GM12873 (cell line): ENCODE measurements at regions not wholly inside any gene's neighbourhood (a gene's known extent, or its start where the extent isn't known, plus 50 kb on each side); places are given as distances from the start of the nearest gene placed in this dataset.

ENCODE experiments used
- TF ChIP-seq, protein P1 (sequence below): IDR thresholded peaks from 2 replicates; pipeline ENCODE4 v1.5.1; 2012; ENCODE audit warnings: low read depth, mild to moderate bottlenecking, moderate library complexity, low read length, control low read depth; ENCODE audit not compliant: insufficient read depth; ENCODE audit errors: missing control alignments

DNA sequence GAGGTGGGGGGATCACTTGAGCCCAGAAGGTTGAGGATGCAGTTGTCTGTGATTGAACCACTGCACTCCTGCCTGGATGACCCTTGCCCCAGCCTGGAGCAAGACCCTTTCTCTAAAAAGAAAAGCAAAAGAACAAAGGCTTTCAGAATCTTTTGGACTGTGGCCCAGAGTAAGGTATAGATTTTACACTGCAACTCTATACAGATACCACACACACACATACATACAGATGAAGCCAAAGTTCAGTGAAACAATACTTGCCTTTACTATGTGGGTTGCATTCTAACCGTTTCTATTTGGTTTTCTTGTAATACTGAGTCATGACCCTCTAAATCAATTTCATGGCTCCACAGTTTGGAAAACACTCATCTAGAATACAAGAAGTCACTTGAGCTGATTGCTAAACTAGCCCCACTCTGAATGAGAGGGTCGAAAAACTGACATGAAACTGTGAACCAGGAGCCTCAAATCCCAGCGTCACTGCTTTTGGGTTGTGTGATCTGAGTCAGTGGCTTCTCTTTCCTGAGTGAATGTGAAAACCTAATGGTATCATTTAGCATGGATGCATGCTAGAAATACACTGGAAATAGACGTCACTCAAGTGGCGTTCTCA lies 756.1 kb downstream of the UQCRFS1 start:
- TF ChIP-seq, protein P1, sequence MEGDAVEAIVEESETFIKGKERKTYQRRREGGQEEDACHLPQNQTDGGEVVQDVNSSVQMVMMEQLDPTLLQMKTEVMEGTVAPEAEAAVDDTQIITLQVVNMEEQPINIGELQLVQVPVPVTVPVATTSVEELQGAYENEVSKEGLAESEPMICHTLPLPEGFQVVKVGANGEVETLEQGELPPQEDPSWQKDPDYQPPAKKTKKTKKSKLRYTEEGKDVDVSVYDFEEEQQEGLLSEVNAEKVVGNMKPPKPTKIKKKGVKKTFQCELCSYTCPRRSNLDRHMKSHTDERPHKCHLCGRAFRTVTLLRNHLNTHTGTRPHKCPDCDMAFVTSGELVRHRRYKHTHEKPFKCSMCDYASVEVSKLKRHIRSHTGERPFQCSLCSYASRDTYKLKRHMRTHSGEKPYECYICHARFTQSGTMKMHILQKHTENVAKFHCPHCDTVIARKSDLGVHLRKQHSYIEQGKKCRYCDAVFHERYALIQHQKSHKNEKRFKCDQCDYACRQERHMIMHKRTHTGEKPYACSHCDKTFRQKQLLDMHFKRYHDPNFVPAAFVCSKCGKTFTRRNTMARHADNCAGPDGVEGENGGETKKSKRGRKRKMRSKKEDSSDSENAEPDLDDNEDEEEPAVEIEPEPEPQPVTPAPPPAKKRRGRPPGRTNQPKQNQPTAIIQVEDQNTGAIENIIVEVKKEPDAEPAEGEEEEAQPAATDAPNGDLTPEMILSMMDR = no peak

DNA sequence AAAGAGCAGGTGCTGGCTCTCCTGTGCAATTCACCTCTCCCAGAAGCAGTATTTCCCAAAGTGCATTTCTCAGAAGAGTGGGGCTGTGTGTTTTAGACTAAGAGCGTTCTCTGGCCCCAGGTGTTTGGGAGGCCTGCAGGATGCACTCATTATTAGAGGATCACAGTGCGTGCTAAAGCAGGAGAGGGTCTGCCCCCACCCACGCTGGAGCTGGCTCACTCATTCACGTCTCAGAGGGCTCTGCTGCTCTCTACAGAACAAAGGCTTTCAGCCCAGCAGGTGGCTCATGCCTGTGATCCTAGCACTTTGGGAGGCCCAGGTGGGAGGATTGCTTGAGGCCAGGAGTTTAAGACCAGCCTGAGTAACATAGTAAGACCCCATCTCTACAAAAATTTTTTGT lies 756.7 kb downstream of the UQCRFS1 start:
- TF ChIP-seq, protein P1 = no peak

DNA sequence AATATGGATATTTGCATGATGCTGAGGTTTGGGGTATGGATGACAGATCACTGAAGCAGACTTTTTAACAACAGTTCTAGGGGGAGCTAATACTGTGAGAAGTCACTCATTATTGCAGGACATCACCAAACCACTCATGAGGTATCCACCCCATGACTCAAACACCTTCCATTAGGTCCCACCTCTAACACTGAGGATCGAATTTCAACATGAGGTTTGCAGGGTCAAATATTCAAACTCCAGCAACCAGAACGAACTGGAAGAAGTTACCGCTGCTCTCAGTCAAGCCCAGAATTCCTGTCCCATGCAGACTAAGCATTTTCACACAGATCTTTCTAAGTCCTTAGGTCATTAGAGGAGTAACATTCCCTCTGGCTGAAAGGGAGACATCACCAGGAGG lies 758.9 kb downstream of the UQCRFS1 start:
- TF ChIP-seq, protein P1 = no peak

DNA sequence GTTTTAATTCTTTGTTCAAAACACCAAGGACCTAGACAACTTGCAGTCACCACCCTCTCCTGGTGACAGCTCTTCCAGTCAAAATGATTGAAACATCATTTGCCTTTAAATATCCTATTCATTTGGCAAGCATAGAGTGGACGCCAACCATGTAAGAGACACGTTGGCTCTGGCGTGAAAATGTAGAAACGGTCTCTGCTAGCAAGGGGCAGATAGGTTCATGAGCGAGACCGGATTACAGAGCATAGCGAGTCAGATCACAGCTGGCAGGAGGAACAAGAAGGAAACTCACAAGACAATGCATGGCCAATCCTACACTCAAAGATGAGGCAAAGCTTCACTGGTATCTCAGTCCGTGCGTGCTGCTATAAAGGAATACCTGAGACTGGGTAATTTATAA lies 759.5 kb downstream of the UQCRFS1 start:
- TF ChIP-seq, protein P1 = no peak

DNA sequence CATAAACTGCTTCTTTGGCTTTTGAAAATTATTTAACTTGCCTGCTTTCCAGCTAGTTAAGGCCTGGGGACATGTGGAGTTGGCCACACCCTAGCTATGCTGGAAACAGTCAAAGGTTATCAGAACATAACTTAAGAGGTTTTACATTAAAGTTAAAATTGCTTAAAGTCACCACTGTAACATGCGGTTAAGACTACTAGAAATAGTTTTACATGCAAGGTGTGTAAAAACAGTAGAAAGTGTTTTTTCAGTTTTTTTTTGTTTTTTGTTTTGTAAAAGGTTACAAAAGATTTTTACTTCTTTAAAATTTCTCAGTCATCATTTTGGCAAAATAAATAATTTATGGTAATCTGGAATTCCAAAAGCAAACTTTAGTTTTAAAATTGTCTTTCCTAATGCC lies 763.1 kb downstream of the UQCRFS1 start:
- TF ChIP-seq, protein P1 = no peak

DNA sequence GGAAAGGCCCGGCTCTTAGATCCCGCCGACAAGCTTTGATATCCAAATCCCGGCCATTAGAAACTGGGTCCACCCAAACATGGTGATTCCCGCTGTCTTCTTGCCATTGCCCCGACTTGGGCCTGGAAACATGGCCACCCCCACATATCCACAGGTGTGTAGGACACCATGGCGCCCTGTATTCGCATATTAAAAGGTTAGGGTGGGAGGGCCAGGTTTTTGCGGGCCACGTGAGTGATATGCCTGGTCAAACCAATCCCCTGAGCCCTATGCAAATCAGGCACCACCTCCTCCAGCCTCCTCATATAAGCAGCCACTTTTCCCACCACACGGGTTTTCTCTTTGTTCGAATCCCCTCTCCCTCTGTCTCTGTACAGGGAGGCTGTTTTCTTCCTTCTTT lies 766.4 kb downstream of the UQCRFS1 start:
- TF ChIP-seq, protein P1 = no peak

DNA sequence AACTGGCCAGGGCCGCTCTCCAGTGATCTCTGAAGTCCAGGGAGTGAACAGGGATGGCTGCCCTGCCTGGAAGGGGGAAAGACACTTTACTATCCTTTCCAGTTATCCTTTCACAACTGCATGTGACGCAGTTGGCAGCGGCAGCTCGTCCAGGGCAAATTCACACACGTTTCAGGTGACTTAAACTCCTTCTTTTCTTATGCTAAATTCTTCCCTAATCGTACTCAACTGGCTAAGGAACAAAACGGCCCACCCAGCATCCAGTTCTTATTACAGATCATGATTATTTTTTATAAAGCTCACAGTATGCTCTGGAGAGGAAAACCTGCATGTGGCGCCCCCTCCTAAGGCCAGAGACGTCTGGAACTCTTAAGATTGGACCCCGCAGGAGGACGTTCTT lies 767.1 kb downstream of the UQCRFS1 start:
- TF ChIP-seq, protein P1 = no peak
